ENCODE measurements at regions not wholly inside any gene's neighbourhood (a gene's known extent, or its start where the extent isn't known, plus 50 kb on each side); places are given as distances from the start of the nearest gene placed in this dataset.

DNA sequence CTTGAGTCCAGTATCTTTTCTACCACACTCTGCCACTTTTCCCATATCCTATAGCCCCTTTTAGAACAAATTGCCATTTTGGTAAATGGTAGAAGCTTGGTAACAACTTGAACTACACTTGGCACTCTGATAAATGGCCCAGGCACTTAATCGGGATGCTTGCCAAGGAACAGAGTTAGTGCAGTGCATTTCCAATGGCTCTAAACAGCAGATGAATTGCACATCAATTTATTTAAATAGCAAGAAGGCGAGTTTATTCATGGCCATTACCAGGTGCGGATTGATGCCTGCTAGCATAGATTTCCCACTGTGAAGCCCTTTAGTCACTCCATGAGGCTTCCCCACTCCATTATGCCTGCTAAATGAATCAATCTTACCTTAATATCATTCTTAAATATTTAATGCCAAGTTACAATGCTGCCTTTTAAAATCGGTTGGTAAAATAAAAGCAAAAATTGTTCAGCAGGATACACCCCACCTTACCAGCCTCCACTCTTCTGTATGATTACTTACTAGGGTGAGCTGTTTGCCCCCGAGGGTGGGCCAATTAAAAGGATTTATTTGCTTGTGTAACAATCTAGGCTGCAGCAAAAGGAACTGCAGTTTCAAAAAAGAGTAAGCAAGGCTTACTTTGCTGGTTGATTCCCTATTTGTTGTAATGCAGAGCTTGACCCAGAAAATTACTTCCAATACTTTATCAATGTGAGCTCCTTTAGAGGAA lies 136.0 kb upstream of the ARHGAP42 start:
- WGBS, 3 donors: 44 to 50% (median 48%) methylated on average over 5 of the region's 5 CpGs
- Histone ChIP-seq H3K36me3 (ENCODE audit: insufficient read depth in 1 of 2, low read depth in 1 of 2) (no peaks in the 10 kb centered on the region), H3K27ac (no peak overlapping the region), H3K4me3 (no peak overlapping the region), H3K9me3 (no peaks in the 10 kb centered on the region), H3K4me1 (no peaks in the 10 kb centered on the region), H3K27me3 (ENCODE audit: insufficient read depth in 3 of 3, low read length in 2 of 3) (no peaks in the 10 kb centered on the region)
- ATAC-seq (no peak), DNase-seq (no peak)
- TF ChIP-seq, protein P1, sequence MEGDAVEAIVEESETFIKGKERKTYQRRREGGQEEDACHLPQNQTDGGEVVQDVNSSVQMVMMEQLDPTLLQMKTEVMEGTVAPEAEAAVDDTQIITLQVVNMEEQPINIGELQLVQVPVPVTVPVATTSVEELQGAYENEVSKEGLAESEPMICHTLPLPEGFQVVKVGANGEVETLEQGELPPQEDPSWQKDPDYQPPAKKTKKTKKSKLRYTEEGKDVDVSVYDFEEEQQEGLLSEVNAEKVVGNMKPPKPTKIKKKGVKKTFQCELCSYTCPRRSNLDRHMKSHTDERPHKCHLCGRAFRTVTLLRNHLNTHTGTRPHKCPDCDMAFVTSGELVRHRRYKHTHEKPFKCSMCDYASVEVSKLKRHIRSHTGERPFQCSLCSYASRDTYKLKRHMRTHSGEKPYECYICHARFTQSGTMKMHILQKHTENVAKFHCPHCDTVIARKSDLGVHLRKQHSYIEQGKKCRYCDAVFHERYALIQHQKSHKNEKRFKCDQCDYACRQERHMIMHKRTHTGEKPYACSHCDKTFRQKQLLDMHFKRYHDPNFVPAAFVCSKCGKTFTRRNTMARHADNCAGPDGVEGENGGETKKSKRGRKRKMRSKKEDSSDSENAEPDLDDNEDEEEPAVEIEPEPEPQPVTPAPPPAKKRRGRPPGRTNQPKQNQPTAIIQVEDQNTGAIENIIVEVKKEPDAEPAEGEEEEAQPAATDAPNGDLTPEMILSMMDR (IDR thresholded peaks at IDR 0.05): no peak
- intact Hi-C loops (cut with DNase I): no loop called here

GRCh38 chr11:100555931-100556330 lies 131.2 kb upstream of the ARHGAP42 start:
- Histone ChIP-seq H3K9me3 (no peaks in the 10 kb centered on the region), H3K27me3 (ENCODE audit: insufficient read depth in 3 of 3, low read length in 2 of 3) (no peaks in the 10 kb centered on the region), H3K4me3 (no peak overlapping the region), H3K4me1 (peaks cover 3% of the 10 kb centered on the region), H3K36me3 (ENCODE audit: insufficient read depth in 1 of 2, low read depth in 1 of 2) (no peaks in the 10 kb centered on the region), H3K27ac (no peak overlapping the region)
- DNase-seq: no peak
- intact Hi-C loops (cut with DNase I): no loop called here
- TF ChIP-seq, protein P1 (IDR thresholded peaks at IDR 0.05): no peak
- ATAC-seq: no peak

DNA sequence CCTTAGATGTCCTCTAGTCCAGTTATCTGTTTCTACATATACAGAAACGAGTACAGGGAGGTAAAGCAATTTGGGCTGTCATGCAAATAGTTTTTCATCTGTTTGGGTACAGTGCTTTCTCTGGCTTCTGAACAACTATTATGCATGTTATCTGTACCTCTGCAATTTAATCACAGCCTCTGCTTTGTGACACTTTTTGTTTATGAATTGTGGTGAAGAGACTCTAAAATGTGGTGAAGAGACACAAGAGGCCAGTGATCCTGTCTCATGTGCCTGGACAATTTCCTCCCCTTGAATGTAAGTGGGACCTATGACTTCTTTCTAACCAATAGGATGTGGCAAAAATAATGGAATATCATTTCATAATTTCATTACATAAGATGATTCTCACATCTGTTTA lies 130.3 kb upstream of the ARHGAP42 start:
- ATAC-seq: no peak
- TF ChIP-seq, protein P1 (IDR thresholded peaks at IDR 0.05): no peak
- Histone ChIP-seq H3K9me3 (no peaks in the 10 kb centered on the region), H3K27me3 (ENCODE audit: insufficient read depth in 3 of 3, low read length in 2 of 3) (no peaks in the 10 kb centered on the region), H3K4me3 (no peak overlapping the region), H3K36me3 (ENCODE audit: insufficient read depth in 1 of 2, low read depth in 1 of 2) (no peaks in the 10 kb centered on the region), H3K27ac (no peak overlapping the region), H3K4me1 (peaks cover 10% of the 10 kb centered on the region)
- 82 to 90% (median 82%) methylated on average over 1 of the region's 1 CpG for WGBS, 3 donors
- DNase-seq: no peak
- intact Hi-C loops (cut with DNase I): no loop called here

- no peak overlapping the region for H3K4me3 ChIP-seq
- TF ChIP-seq, protein P1 (IDR thresholded peaks at IDR 0.05): no peak
- H3K9me3 ChIP-seq: no peaks in the 10 kb centered on the region
- H3K4me1 ChIP-seq: peaks cover 16% of the 10 kb centered on the region
- ATAC-seq (no peak), DNase-seq (no peak)
- H3K36me3 ChIP-seq (ENCODE audit: insufficient read depth in 1 of 2, low read depth in 1 of 2): no peaks in the 10 kb centered on the region
- no peak overlapping the region for H3K27ac ChIP-seq
- intact Hi-C loops (cut with DNase I): no loop called here
- H3K27me3 ChIP-seq (ENCODE audit: insufficient read depth in 3 of 3, low read length in 2 of 3): no peaks in the 10 kb centered on the region
- 50 to 67% (median 57%) methylated on average over 8 of the region's 8 CpGs for WGBS, 3 donors
Observed at GRCh38 chr11:100557830-100558611, 129.1 kb upstream of the ARHGAP42 start.

Measured in psoas muscle (tissue), 7 donors.